ENCODE measurements at regions not wholly inside any gene's neighbourhood (a gene's known extent, or its start where the extent isn't known, plus 50 kb on each side); places are given as distances from the start of the nearest gene placed in this dataset.

DNA sequence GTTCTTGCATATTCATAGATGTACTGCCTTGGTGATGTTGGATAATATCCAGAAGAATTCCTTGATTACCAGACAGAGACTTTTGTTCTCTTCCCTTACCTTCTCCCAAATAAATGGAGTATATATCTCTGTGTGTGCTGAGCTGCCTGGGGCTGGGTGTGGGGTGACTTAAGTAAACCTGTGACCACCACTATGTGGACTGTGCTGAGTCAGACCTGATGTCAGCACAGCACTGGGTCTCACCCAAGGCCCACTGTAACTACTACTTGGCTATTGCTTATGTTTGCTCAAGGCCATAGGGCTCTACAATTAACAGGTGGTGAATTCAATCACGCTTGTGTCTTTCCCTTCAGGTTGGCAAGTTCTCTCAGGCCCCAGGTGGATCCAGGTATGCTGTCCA lies 145.7 kb upstream of the MDGA2 start:
- TF ChIP-seq, protein P1, sequence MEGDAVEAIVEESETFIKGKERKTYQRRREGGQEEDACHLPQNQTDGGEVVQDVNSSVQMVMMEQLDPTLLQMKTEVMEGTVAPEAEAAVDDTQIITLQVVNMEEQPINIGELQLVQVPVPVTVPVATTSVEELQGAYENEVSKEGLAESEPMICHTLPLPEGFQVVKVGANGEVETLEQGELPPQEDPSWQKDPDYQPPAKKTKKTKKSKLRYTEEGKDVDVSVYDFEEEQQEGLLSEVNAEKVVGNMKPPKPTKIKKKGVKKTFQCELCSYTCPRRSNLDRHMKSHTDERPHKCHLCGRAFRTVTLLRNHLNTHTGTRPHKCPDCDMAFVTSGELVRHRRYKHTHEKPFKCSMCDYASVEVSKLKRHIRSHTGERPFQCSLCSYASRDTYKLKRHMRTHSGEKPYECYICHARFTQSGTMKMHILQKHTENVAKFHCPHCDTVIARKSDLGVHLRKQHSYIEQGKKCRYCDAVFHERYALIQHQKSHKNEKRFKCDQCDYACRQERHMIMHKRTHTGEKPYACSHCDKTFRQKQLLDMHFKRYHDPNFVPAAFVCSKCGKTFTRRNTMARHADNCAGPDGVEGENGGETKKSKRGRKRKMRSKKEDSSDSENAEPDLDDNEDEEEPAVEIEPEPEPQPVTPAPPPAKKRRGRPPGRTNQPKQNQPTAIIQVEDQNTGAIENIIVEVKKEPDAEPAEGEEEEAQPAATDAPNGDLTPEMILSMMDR (IDR thresholded peaks at IDR 0.05; ENCODE audit: insufficient read depth, low read depth, low read length, missing control alignments): no peak
- H3K4me3 ChIP-seq (ENCODE audit: low read length): no peak overlapping the region
- no peak for DNase-seq (ENCODE audit: low read depth)

DNA sequence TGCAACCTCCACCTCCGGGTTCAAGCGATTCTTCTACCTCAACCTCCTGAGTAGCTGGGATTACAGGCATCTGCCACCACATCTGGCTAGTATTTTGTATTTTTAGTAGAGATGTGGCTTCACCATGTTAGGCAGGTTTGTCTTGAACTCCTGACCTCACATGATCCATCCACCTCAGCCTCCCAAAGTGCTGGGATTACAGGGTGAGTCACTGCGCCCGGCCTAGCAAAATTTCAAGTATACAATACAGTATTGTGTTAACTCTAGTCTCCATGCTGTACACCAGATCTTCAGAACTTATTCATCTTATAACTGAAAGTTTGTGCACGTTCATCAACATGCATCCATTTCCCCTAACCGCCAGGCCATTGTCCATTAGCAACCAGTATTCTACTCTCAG lies 115.1 kb upstream of the MDGA2 start:
- no peak overlapping the region for H3K4me3 ChIP-seq (ENCODE audit: low read length)
- no peak for DNase-seq (ENCODE audit: low read depth)
- TF ChIP-seq, protein P1 (IDR thresholded peaks at IDR 0.05; ENCODE audit: insufficient read depth, low read depth, low read length, missing control alignments): no peak

DNA sequence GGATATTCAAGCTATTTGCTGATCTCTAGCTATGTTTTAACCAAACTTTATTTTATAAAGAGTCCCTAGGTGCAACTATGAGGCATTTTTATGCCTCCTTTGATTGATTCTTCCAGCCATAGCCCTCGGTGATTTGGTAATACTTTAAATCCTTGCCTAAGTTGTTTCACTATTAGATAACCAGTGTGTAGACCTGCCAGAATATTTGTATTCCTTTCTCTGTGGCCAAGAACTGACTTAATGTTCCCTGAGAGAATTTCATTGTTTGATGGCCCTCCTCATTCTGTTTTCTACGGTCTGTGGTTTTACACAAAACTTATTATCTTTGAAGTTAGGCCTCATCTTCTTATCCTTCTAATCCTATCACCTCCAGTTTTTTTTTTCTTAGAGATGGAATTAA lies 109.7 kb upstream of the MDGA2 start:
- TF ChIP-seq, protein P1 (IDR thresholded peaks at IDR 0.05; ENCODE audit: insufficient read depth, low read depth, low read length, missing control alignments): no peak
- no peak for DNase-seq (ENCODE audit: low read depth)
- H3K4me3 ChIP-seq (ENCODE audit: low read length): no peak overlapping the region

DNA sequence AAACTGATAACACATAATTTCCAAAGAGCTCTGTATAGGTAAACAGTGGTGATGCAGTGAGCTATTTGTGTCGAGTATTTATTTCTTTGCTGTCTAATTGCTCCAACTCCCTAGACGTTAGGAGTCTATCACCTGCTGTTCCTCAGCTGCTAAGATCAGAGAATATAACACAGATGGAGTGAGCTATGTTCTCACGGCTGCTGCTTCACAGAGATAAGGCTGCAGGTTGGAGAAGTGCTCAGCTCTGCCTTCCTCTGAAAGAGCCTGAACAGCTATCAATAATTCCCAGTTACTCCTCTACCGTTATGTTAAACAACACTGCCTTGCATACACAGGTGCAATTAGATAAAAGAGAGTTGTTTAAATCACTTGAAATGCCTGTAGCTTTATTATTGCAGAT lies 103.2 kb upstream of the MDGA2 start:
- DNase-seq (ENCODE audit: low read depth): no peak
- TF ChIP-seq, protein P1 (IDR thresholded peaks at IDR 0.05; ENCODE audit: insufficient read depth, low read depth, low read length, missing control alignments): no peak
- H3K4me3 ChIP-seq (ENCODE audit: low read length): no peak overlapping the region

DNA sequence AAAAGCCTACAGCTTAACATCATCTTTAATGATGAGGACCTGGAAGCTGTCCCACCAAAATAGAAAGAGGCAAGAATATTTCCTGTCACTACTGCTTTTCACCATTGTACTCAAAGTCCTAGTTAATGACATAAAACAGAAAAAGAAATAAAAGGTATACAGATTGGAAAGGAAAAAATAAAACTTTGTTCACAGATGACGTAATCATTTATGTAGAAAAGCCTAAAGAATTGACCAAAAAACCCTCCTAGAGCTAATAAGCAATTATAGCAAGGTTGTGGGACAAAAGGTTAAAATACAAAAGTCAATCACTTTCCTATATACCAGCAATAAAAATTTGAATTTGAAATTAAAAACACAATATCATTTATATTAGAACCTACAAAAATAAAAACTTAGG lies 97.2 kb upstream of the MDGA2 start:
- DNase-seq (ENCODE audit: low read depth): no peak
- no peak overlapping the region for H3K4me3 ChIP-seq (ENCODE audit: low read length)
- TF ChIP-seq, protein P1 (IDR thresholded peaks at IDR 0.05; ENCODE audit: insufficient read depth, low read depth, low read length, missing control alignments): no peak

DNA sequence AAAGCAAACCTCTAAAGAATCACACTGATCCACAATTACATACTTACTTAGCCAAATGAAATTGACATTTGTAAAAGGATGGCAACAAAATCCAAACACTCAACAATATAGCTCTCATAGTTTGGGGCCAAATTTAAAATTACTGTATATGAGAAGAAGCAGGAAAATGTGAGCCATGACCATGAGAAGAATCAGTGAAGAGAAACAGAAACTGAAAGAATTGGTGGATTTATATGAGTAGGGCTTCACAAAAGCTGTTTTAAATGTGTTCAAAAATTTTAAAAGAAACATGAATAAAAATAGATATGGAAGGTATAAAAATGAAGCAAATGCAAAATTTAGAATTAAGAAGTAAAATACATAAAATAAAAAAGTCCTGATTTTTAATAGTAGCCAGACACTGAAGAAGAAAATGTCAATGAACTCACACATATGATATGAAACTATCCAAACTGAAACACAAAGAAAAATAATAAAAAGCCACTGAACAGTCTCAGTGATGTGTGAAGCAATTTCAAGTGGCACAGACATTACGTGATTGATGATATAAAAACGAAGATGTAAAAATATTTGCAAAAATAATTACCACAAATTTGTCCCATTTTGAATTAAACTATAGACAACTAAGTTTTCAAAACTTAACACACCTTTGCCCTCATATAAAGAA lies 87.9 kb upstream of the MDGA2 start:
- H3K4me3 ChIP-seq (ENCODE audit: low read length): no peak overlapping the region
- no peak for DNase-seq (ENCODE audit: low read depth)
- TF ChIP-seq, protein P1 (IDR thresholded peaks at IDR 0.05; ENCODE audit: insufficient read depth, low read depth, low read length, missing control alignments): no peak

DNA sequence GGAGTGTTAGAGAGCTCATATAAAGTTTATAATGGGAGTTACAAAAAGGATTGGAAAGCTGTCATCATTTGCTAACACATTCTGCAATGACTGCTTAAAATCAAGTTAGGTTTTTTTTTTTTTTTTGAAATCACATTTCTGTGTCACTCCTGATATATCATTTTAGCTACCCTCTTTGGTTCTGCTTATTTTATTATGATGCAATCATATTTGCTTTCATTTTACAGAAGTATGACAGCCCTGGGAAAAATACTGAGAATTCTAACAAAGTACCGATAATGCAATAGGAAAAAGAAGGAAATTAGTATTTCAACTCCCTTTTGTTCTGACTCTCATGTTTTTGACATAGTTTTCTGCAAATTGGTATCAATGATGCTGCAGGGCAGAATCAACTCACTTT lies 71.6 kb upstream of the MDGA2 start:
- TF ChIP-seq, protein P1 (IDR thresholded peaks at IDR 0.05; ENCODE audit: insufficient read depth, low read depth, low read length, missing control alignments): no peak
- H3K4me3 ChIP-seq (ENCODE audit: low read length): no peak overlapping the region
- DNase-seq (ENCODE audit: low read depth): no peak

Data from epithelial cell of esophagus (primary cell).